Omental fat pad (tissue), 3 donors: ENCODE measurements at regions not wholly inside any gene's neighbourhood (a gene's known extent, or its start where the extent isn't known, plus 50 kb on each side); places are given as distances from the start of the nearest gene placed in this dataset.
"Not testable (repeated sequence)": the region's sequence is repeated elsewhere in the genome, so short reads cannot be mapped to it uniquely, and the experiment has no call there.

Source experiments
- ATAC-seq: fragments of 150-250 bp; one replicate; pipeline ENCODE4 v1.9.1; 2016; ENCODE audit warnings: mild to moderate bottlenecking, moderate library complexity; ENCODE audit not compliant: low FRiP score
- DNase-seq: peaks from one replicate; pipeline ENCODE4 v3.0.0-alpha.2; 2019; ENCODE audit warnings: low spot score
- TF ChIP-seq, protein P1 (sequence below), 3 donors: fragments of 450-650 bp; IDR thresholded peaks; one replicate each; pipeline ENCODE4 v1.5.1; 2016 to 2017; ENCODE audit warnings: antibody characterized with exemption in 3 of 3, mild to moderate bottlenecking in 3 of 3, moderate library complexity in 2 of 3

- TF ChIP-seq, protein P1, sequence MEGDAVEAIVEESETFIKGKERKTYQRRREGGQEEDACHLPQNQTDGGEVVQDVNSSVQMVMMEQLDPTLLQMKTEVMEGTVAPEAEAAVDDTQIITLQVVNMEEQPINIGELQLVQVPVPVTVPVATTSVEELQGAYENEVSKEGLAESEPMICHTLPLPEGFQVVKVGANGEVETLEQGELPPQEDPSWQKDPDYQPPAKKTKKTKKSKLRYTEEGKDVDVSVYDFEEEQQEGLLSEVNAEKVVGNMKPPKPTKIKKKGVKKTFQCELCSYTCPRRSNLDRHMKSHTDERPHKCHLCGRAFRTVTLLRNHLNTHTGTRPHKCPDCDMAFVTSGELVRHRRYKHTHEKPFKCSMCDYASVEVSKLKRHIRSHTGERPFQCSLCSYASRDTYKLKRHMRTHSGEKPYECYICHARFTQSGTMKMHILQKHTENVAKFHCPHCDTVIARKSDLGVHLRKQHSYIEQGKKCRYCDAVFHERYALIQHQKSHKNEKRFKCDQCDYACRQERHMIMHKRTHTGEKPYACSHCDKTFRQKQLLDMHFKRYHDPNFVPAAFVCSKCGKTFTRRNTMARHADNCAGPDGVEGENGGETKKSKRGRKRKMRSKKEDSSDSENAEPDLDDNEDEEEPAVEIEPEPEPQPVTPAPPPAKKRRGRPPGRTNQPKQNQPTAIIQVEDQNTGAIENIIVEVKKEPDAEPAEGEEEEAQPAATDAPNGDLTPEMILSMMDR (IDR thresholded peaks at IDR 0.05): no peak
- DNase-seq (no peak), ATAC-seq (no peak)
These were observed 93.4 kb upstream of the CHD1 start for GRCh38 chr5:99022250-99022649.

DNA sequence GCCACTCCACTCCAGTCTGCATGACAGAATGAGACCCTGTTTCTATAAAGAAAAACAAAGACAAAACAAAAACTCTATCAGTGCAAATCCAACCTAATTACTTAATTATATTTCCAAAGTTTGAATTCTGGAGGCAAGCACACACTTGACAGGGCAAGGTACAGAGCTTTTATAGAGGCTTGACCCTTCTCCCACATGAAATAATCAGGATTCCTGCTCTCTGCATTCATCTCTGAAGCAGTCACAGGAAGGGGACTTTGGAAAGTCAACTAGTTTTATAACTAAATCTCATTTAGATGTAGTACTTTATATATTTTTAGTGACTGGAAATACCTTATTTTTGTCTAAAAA, 91.9 kb upstream of the CHD1 start:
- ATAC-seq: no peak
- no peak for DNase-seq
- TF ChIP-seq, protein P1 (IDR thresholded peaks at IDR 0.05): no peak

DNA sequence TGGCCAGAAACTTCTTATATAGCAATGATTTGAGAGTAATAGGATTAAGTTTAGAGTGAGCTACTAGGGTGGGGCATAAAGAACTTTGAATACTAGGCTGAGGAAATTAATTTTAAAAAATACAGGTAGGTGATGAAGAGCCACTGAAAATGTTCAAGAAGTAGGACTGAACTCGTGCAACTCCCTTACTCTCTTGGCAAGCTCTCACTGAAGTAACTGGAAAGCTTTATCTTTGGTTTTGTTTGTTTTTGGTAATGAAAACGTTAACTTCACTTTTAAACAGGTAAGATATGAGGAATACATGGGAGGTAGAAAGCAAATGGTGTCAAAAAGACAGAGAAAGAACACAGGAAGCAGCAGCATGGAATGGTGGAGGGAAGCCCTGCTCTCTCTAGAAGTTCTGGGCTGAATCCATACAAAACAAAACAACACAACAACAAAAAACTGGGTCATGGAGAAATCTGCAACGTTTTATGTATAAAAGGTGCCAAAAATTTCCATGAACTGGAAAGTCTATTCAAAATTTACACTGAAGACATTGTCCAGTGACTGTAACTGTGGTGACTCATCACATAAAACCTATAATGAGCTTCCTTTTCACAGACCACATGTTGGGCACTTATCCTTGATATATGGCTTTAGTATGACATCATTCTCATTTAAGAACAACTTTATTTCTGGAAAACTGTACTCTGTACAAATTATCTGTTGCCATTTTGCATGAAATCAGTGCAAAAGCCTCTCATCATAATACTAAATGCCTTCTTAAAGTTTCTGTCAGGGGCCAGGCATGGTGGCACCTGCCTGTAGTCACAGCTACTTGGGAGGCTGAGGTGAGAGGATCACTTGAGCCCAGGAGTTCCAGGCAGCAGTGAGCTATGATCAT, 91.2 kb upstream of the CHD1 start:
- ATAC-seq (peak; percentile 70), DNase-seq (no peak)
- TF ChIP-seq, protein P1 (IDR thresholded peaks at IDR 0.05): no peak

DNA sequence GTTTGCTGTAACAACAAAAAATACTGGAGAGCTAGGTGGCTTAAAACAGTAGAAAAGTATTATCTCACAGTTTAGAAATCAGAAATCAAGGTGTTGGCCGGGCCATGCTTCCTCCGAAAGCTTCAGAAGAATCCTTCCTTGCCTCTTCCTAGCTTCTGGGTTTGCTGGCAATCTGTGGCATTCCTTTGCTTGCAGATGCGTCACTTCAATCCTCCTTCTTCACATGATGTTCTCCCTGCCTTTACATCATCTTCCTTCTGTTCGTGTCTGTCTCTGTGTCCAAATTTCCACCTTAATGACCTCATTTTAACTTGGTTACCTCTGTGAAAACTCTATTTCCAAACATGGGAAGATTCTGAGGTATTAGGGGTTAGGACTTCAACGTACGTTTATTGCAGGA, 90.4 kb upstream of the CHD1 start:
- DNase-seq (no peak), ATAC-seq (no peak)

GRCh38 chr5:99010294-99010693, 81.5 kb upstream of the CHD1 start:
- DNase-seq (no peak), ATAC-seq (no peak)
- TF ChIP-seq, protein P1 (IDR thresholded peaks at IDR 0.05): no peak

More for the DNA sequence above, 90.4 kb upstream of the CHD1 start:
- TF ChIP-seq, protein P1 (IDR thresholded peaks at IDR 0.05): no peak

GRCh38 chr5:99008009-99008408, 79.2 kb upstream of the CHD1 start:
- DNase-seq, ATAC-seq: not testable (repeated sequence)

- DNase-seq: no peak
These were observed 76.7 kb upstream of the CHD1 start for GRCh38 chr5:99005506-99005905.

More at GRCh38 chr5:99005506-99005905, 76.7 kb upstream of the CHD1 start:
- TF ChIP-seq, protein P1 (IDR thresholded peaks at IDR 0.05): no peak
- ATAC-seq: no peak
